Ascending aorta (tissue), 2 donors: ENCODE measurements at regions not wholly inside any gene's neighbourhood (a gene's known extent, or its start where the extent isn't known, plus 50 kb on each side); places are given as distances from the start of the nearest gene placed in this dataset.

ENCODE experiments used
- DNase-seq, 2 donors: peaks; one replicate each; pipeline ENCODE4 v3.0.0-alpha.2; 2019; ENCODE audit warnings: low spot score in 2 of 2
- H3K27ac ChIP-seq, 2 donors: fragments of 200-600 bp; sonication (generic); one replicate each; pipeline ENCODE4 v1.5.1; 2016 to 2017; ENCODE audit warnings: mild to moderate bottlenecking in 1 of 2
- H3K27me3 ChIP-seq: fragments of 200-600 bp; sonication (generic); one replicate; pipeline ENCODE4 v1.5.1; 2017
- H3K36me3 ChIP-seq, 2 donors: fragments of 200-600 bp; sonication (generic); one replicate each; pipeline ENCODE4 v1.5.1; 2016
- H3K4me1 ChIP-seq, 2 donors: fragments of 200-600 bp; sonication (generic); one replicate each; pipeline ENCODE4 v1.5.1; 2016 to 2017; ENCODE audit warnings: mild to moderate bottlenecking in 1 of 2
- H3K4me3 ChIP-seq, 2 donors: fragments of 200-600 bp; sonication (generic); one replicate each; pipeline ENCODE4 v1.5.1; 2016 to 2017; ENCODE audit warnings: mild to moderate bottlenecking in 1 of 2
- H3K9me3 ChIP-seq, 2 donors: fragments of 200-600 bp; sonication (generic); one replicate each; pipeline ENCODE4 v1.5.1; 2016
- intact Hi-C: fragments of 100-400 bp; cut with DNase I; formaldehyde crosslinking; loops from one replicate; pipeline ENCODE4 v1.15.1; 2023
- TF ChIP-seq, protein P1 (sequence below), 3 experiments: fragments of 200-600 bp in 2 of 3; fragments of 450-650 bp in 1 of 3; sonication (generic) in 2 of 3; IDR thresholded peaks; one replicate each; pipeline ENCODE4 v1.5.1; 2016 to 2019; ENCODE audit warnings: antibody characterized with exemption in 3 of 3, mild to moderate bottlenecking in 1 of 3, moderate library complexity in 1 of 3

DNA sequence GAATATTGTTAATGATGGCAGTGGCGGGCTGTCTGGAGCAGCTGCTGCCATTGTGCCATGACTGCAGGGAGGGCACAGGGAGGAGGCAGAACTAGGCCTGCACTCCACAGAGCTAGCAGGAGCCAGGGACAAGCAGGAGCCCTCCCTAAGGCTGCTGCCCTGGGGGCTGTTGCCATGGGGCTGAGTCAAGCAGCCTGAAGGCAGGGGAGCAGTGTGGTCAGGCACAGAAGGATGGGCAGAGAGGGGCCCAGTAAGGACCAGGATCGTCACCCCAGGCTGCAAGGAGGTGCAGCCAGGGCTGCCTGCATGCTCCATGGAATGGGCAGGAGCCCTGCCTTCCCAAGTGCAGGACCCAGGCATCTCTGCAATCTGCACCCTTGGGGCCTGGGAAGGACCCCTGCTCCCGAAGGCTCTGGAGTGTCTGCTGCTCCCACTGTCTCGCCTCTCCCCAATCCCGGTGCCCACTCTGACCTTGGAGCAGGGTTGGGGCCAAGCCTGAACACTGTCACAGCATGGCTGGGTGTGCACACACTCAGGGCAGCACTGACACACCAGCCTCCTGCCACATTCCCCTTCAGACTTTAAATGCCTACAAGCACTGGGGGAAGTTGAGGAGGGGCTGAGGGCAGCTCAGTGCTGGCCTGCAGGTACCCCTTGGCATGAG is 98.3 kb upstream of the GALNTL6 start:
- no peak for DNase-seq
- H3K9me3 ChIP-seq, result no peaks in the 10 kb centered on the region
- H3K27me3 ChIP-seq, result no peaks in the 10 kb centered on the region
- H3K36me3 ChIP-seq, result no peaks in the 10 kb centered on the region
- TF ChIP-seq, protein P1, sequence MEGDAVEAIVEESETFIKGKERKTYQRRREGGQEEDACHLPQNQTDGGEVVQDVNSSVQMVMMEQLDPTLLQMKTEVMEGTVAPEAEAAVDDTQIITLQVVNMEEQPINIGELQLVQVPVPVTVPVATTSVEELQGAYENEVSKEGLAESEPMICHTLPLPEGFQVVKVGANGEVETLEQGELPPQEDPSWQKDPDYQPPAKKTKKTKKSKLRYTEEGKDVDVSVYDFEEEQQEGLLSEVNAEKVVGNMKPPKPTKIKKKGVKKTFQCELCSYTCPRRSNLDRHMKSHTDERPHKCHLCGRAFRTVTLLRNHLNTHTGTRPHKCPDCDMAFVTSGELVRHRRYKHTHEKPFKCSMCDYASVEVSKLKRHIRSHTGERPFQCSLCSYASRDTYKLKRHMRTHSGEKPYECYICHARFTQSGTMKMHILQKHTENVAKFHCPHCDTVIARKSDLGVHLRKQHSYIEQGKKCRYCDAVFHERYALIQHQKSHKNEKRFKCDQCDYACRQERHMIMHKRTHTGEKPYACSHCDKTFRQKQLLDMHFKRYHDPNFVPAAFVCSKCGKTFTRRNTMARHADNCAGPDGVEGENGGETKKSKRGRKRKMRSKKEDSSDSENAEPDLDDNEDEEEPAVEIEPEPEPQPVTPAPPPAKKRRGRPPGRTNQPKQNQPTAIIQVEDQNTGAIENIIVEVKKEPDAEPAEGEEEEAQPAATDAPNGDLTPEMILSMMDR (IDR thresholded peaks at IDR 0.05), result no peak
- H3K4me3 ChIP-seq, result no peak overlapping the region
- H3K27ac ChIP-seq, result no peak overlapping the region
- intact Hi-C loops, result no loop called here
- H3K4me1 ChIP-seq, result no peaks in the 10 kb centered on the region

DNA sequence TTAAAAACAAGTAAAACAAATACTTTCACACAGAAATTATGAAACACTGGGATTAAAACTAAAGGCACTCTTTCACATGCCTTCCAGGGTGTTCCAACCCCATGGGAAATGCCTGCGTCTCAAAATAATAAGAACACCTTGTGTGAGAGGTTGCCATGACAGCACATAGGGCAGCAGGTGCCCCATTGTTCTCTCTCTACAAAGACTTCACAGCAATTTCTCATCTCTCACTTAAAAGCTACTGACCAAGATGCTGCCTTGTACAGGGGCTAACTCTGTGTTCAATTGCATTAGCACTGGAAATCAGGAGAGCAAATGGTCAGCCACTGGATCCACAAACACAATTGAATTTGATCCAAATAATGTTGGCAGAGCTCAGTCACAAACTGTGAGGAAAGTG is 102.5 kb upstream of the GALNTL6 start:
- Histone ChIP-seq H3K9me3 (no peaks in the 10 kb centered on the region), H3K36me3 (no peaks in the 10 kb centered on the region), H3K27ac (no peak overlapping the region), H3K27me3 (no peaks in the 10 kb centered on the region), H3K4me1 (no peaks in the 10 kb centered on the region), H3K4me3 (no peak overlapping the region)
- intact Hi-C loops, result no loop called here
- DNase-seq, result no peak
- TF ChIP-seq, protein P1 (IDR thresholded peaks at IDR 0.05), result no peak

DNA sequence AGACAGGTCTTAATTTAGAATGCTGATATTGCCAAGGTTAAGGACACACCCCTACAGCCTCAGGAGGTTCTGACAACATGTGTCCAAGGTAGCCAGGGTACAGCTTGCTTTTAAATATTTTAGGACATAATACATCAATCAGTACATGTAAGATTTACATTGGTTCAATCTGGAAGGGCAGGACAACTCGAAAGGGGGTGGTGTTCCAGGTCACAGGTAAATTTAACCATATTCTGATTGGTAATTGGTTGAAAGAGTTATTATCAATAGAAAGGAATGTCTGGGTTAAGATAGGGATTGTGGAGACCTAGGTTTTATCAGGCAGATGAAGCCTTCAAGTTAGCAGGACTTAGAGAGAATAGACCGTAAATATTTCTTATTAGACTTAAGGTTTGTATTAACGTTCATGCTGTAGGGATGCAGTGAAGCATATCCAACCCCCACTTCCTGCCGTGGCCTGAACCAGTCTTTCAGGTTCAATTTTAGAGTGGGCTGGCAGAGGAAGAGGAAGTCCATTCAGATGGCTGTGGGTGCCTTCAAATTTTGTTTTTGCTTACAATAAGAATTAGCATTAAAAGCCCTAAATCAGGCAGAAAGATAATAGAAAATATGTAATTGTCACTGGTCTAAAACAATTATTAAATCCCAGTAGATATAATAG is 136.5 kb upstream of the GALNTL6 start:
- no peaks in the 10 kb centered on the region for H3K9me3 ChIP-seq
- H3K36me3 ChIP-seq, result no peaks in the 10 kb centered on the region
- H3K4me1 ChIP-seq, result no peaks in the 10 kb centered on the region
- no peak overlapping the region for H3K27ac ChIP-seq
- no peaks in the 10 kb centered on the region for H3K27me3 ChIP-seq
- H3K4me3 ChIP-seq, result no peak overlapping the region
- DNase-seq, result no peak
- intact Hi-C loops, result no loop called here
- TF ChIP-seq, protein P1 (IDR thresholded peaks at IDR 0.05), result no peak

DNA sequence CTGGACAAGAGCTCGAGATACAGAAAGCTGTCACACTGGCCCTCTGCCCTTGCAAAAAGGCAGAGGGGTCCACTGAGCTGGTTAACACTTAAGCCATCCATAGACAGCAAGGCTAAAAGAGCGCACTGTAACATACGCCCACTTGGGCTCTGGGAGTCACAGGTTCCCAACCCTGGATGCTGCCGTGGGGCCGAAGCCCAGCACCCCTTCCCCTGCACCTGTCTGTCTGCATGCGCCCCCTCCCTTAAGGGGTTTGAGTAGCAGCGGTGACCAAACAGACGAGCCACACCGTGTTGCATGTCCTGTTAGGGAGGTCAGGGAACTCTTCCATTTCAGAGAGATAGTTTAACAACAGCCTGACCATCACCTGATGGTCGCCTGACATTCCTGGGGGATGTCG is 138.4 kb upstream of the GALNTL6 start:
- intact Hi-C loops, result no loop called here
- no peaks in the 10 kb centered on the region for H3K9me3 ChIP-seq
- TF ChIP-seq, protein P1 (IDR thresholded peaks at IDR 0.05), result no peak
- H3K36me3 ChIP-seq, result no peaks in the 10 kb centered on the region
- DNase-seq, result no peak
- H3K27ac ChIP-seq, result no peak overlapping the region
- no peaks in the 10 kb centered on the region for H3K27me3 ChIP-seq
- H3K4me1 ChIP-seq, result no peaks in the 10 kb centered on the region
- H3K4me3 ChIP-seq, result no peak overlapping the region

DNA sequence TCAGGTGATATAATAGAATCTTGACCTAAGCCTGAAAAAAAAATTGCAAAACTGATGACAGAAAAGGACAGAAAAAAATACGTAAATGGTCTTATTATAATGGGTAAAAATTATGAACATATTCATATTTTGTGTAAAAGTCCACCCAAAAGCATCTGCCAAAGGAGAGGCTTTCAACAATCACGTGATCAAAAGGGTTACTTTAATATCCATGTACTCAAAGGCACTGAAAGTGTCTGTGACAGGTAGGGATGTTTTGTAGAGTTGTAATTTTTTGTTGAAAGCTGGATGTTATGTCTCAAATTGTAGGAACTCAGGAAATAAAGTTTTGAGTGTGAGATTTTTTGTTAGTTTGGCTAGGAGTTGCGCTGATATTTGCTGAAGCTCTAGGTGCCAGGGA is 144.8 kb upstream of the GALNTL6 start:
- intact Hi-C loops, result no loop called here
- peak overlapping the region; percentile 18 to 23 for H3K27ac ChIP-seq
- H3K9me3 ChIP-seq, result no peaks in the 10 kb centered on the region
- peaks cover 0 to 4% of the 10 kb centered on the region in 2 donors for H3K4me1 ChIP-seq
- TF ChIP-seq, protein P1 (IDR thresholded peaks at IDR 0.05), result no peak
- no peak for DNase-seq
- no peaks in the 10 kb centered on the region for H3K36me3 ChIP-seq
- H3K4me3 ChIP-seq, result no peak overlapping the region
- H3K27me3 ChIP-seq, result no peaks in the 10 kb centered on the region
